WTC11 (cell line): ENCODE measurements at regions not wholly inside any gene's neighbourhood (a gene's known extent, or its start where the extent isn't known, plus 50 kb on each side); places are given as distances from the start of the nearest gene placed in this dataset.

ENCODE experiments used
- ATAC-seq: fragments of 200-7000 bp; cut with Tn5 transposase; 2 replicates; pipeline ENCODE4 v1.10.0; 2021; ENCODE audit warnings: mild to moderate bottlenecking, moderate library complexity
- CTCF ChIA-PET: fragments of 300-600 bp; sonication (Branson Sonifier 250); formaldehyde crosslinking; loops from one replicate; lab custom pipeline; 2021; ENCODE audit warnings: antibody characterized with exemption; lab: Charles Lee
- POLR2A ChIA-PET: fragments of 350-600 bp; sonication (Branson Sonifier 250); formaldehyde crosslinking; loops from one replicate; lab custom pipeline; 2021; ENCODE audit warnings: antibody characterized with exemption; lab: Charles Lee
- DNase-seq: peaks from one replicate; pipeline ENCODE4 v3.0.0; 2021; ENCODE audit warnings: low spot score
- H3K27ac Mint-ChIP-seq: 2 replicates; pipeline ENCODE4 v1.8.0; 2021; ENCODE audit warnings: mixed read lengths
- H3K27me3 Mint-ChIP-seq: 2 replicates; pipeline ENCODE4 v1.8.0; 2021; ENCODE audit warnings: low read depth, mild to moderate bottlenecking, moderate library complexity, mixed read lengths
- H3K36me3 Mint-ChIP-seq: 2 replicates; pipeline ENCODE4 v1.8.0; 2021; ENCODE audit warnings: mixed read lengths
- H3K4me1 Mint-ChIP-seq: 2 replicates; pipeline ENCODE4 v1.8.0; 2022; ENCODE audit warnings: mixed read lengths
- H3K4me3 Mint-ChIP-seq: 2 replicates; pipeline ENCODE4 v1.8.0; 2021; ENCODE audit warnings: mild to moderate bottlenecking, moderate library complexity, mixed read lengths
- H3K9me3 Mint-ChIP-seq: 2 replicates; pipeline ENCODE4 v1.8.0; 2021; ENCODE audit warnings: mixed read lengths
- E2F1 ChIP-seq: sonication (generic); formaldehyde crosslinking; IDR thresholded peaks from 2 replicates; pipeline ENCODE4 v1.8.0; 2022; ENCODE audit warnings: mild to moderate bottlenecking, missing genetic modification reagents
- E2F5 ChIP-seq: sonication (generic); formaldehyde crosslinking; IDR thresholded peaks from 2 replicates; pipeline ENCODE4 v1.8.1; 2022; ENCODE audit warnings: mild to moderate bottlenecking, moderate library complexity, missing genetic modification reagents
- EMX1 ChIP-seq: fragments of 250-450 bp; sonication (Bioruptor Pico); IDR thresholded peaks from 2 replicates; pipeline ENCODE4 v1.8.0; 2021; ENCODE audit warnings: mild to moderate bottlenecking
- FOXK1 ChIP-seq: sonication (generic); formaldehyde crosslinking; IDR thresholded peaks from 2 replicates; pipeline ENCODE4 v1.8.0; 2022; ENCODE audit warnings: mild to moderate bottlenecking, moderate library complexity, missing genetic modification reagents
- FOXP1 ChIP-seq: sonication (generic); formaldehyde crosslinking; IDR thresholded peaks from 2 replicates; pipeline ENCODE4 v1.8.0; 2022; ENCODE audit warnings: missing genetic modification reagents, mild to moderate bottlenecking, moderate library complexity, borderline replicate concordance
- GTF2I ChIP-seq: fragments of 250-450 bp; sonication (Bioruptor Pico); conservative IDR thresholded peaks from 2 replicates; pipeline ENCODE4 v1.4.0; 2021; ENCODE audit warnings: mild to moderate bottlenecking
- HMGXB4 ChIP-seq: sonication (generic); formaldehyde crosslinking; IDR thresholded peaks from 2 replicates; pipeline ENCODE4 v1.8.1; 2023; ENCODE audit warnings: mild to moderate bottlenecking, moderate library complexity, missing genetic modification reagents
- KAT7 ChIP-seq: sonication (generic); formaldehyde crosslinking; IDR thresholded peaks from 2 replicates; pipeline ENCODE4 v1.8.1; 2023; ENCODE audit warnings: missing genetic modification reagents, mild to moderate bottlenecking, borderline replicate concordance
- MAX ChIP-seq: sonication (generic); formaldehyde crosslinking; IDR thresholded peaks from 2 replicates; pipeline ENCODE4 v1.8.0; 2022; ENCODE audit warnings: mild to moderate bottlenecking, missing genetic modification reagents
- NR2C2 ChIP-seq: sonication (generic); formaldehyde crosslinking; IDR thresholded peaks from 2 replicates; pipeline ENCODE4 v1.8.0; 2022; ENCODE audit warnings: mild to moderate bottlenecking, missing genetic modification reagents
- STAT6 ChIP-seq: sonication (generic); formaldehyde crosslinking; conservative IDR thresholded peaks from 2 replicates; pipeline ENCODE4 v1.8.1; 2023; ENCODE audit warnings: mild to moderate bottlenecking, low read depth, missing genetic modification reagents, moderate library complexity
- TEAD1 ChIP-seq: sonication (generic); formaldehyde crosslinking; IDR thresholded peaks from 2 replicates; pipeline ENCODE4 v1.8.0; 2022; ENCODE audit warnings: mild to moderate bottlenecking, missing genetic modification reagents
- ZNF281 ChIP-seq: sonication (generic); formaldehyde crosslinking; IDR thresholded peaks from 2 replicates; pipeline ENCODE4 v1.8.0; 2023; ENCODE audit warnings: mild to moderate bottlenecking, missing genetic modification reagents
- ZNF416 ChIP-seq: fragments of 250-450 bp; sonication (Bioruptor Pico); IDR thresholded peaks from 2 replicates; pipeline ENCODE4 v1.9.0; 2021; ENCODE audit warnings: mild to moderate bottlenecking, inconsistent platforms
- ZNF512 ChIP-seq: sonication (generic); formaldehyde crosslinking; IDR thresholded peaks from 2 replicates; pipeline ENCODE4 v1.8.1; 2022; ENCODE audit warnings: missing genetic modification reagents, borderline replicate concordance
- TF ChIP-seq, protein P1 (sequence below): sonication (generic); formaldehyde crosslinking; conservative IDR thresholded peaks from 2 replicates; pipeline ENCODE4 v1.8.1; 2022; ENCODE audit warnings: mild to moderate bottlenecking, missing genetic modification reagents
- TF ChIP-seq, protein P2 (sequence below): sonication (generic); formaldehyde crosslinking; IDR thresholded peaks from 2 replicates; pipeline ENCODE4 v1.8.1; 2022; ENCODE audit warnings: mild to moderate bottlenecking, missing genetic modification reagents, moderate library complexity, borderline replicate concordance

GRCh38 chr13:24006520-24007248, 109.4 kb upstream of the C1QTNF9B start:
- H3K27ac Mint-ChIP-seq, result no peak overlapping the region

DNA sequence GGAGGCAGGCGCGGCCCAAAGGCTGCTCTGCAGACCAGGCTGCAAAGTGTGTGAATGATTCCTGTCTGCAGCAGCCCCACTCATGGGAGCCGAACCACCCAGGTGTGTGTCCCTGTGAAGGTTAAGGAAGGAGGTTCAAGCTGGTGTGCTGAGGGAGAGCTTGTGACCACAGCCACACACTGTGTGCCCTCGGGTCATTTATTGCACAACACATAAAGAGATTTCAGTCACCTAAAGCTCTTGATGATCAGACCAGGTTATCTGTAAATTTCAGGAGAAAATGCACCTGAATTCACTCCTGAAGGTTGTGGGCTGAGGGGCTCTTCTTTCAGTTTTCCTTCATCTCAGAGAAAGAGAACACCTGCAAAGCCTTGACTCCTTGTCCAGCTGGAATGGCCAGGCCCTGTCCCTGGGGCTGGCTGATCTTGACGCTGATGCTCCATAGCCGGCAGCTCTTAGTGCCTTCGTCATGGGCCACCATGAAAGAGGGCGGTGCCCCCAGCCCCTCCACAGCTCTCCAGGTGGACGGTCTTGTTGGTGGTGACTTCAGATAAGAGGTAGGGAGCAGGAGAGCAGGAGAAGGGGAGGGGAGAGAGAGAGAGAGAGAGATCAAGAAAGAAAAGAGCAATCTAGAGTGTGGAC, 110.8 kb upstream of the C1QTNF9B start:
- CTCF ChIA-PET, result interaction anchor here (0.8 to 4.2 kb wide), 4 partner anchors 12 to 220 kb away, joined by 3 to 22 read pairs (median 10); no protein-coding TSS in a partner anchor
- Mint-ChIP-seq H3K36me3 (no peaks in the 10 kb centered on the region), H3K27ac (no peak overlapping the region), H3K9me3 (peaks cover 16% of the 10 kb centered on the region), H3K4me1 (peaks cover 19% of the 10 kb centered on the region), H3K4me3 (no peak overlapping the region), H3K27me3 (no peaks in the 10 kb centered on the region; the same call in 1 of the 2 replicates)
- POLR2A ChIA-PET, result no interaction called here
- DNase-seq (no peak), ATAC-seq (no peak)
- TF ChIP-seq E2F5 (no peak), ZNF281 (CRISPR knock-in tag) (no peak), STAT6 (CRISPR knock-in tag) (no peak), NR2C2 (CRISPR knock-in tag) (no peak)
- TF ChIP-seq, protein P1, sequence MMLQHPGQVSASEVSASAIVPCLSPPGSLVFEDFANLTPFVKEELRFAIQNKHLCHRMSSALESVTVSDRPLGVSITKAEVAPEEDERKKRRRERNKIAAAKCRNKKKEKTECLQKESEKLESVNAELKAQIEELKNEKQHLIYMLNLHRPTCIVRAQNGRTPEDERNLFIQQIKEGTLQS (CRISPR knock-in tag), result no peak
- TF ChIP-seq, protein P2, sequence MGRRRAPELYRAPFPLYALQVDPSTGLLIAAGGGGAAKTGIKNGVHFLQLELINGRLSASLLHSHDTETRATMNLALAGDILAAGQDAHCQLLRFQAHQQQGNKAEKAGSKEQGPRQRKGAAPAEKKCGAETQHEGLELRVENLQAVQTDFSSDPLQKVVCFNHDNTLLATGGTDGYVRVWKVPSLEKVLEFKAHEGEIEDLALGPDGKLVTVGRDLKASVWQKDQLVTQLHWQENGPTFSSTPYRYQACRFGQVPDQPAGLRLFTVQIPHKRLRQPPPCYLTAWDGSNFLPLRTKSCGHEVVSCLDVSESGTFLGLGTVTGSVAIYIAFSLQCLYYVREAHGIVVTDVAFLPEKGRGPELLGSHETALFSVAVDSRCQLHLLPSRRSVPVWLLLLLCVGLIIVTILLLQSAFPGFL (CRISPR knock-in tag), result no peak

More at GRCh38 chr13:24006520-24007248, 109.4 kb upstream of the C1QTNF9B start:
- H3K4me1 Mint-ChIP-seq, result peaks cover 21% of the 10 kb centered on the region
- POLR2A ChIA-PET, result no interaction called here
- no peak for DNase-seq
- TF ChIP-seq E2F1 (CRISPR knock-in tag) (no peak), KAT7 (CRISPR knock-in tag) (no peak), GTF2I (CRISPR knock-in tag) (no peak), NR2C2 (CRISPR knock-in tag) (no peak), MAX (no peak), HMGXB4 (no peak), ZNF512 (CRISPR knock-in tag) (no peak), ZNF416 (CRISPR knock-in tag) (no peak), TEAD1 (CRISPR knock-in tag) (no peak), FOXP1 (CRISPR knock-in tag) (no peak), EMX1 (CRISPR knock-in tag) (no peak), FOXK1 (no peak)
- no peaks in the 10 kb centered on the region for H3K36me3 Mint-ChIP-seq
- peak; percentile 56; the same call in 1 of the 2 replicates for ATAC-seq
- CTCF ChIA-PET, result interaction anchor here (0.6 to 4.2 kb wide), 9 partner anchors 13 to 1877 kb away, joined by 3 to 22 read pairs (median 4); no protein-coding TSS in a partner anchor
- no peaks in the 10 kb centered on the region; the same call in 1 of the 2 replicates for H3K27me3 Mint-ChIP-seq
- H3K4me3 Mint-ChIP-seq, result no peak overlapping the region
- peaks cover 16% of the 10 kb centered on the region for H3K9me3 Mint-ChIP-seq
